ENCODE measurements at regions not wholly inside any gene's neighbourhood (a gene's known extent, or its start where the extent isn't known, plus 50 kb on each side); places are given as distances from the start of the nearest gene placed in this dataset.

DNA sequence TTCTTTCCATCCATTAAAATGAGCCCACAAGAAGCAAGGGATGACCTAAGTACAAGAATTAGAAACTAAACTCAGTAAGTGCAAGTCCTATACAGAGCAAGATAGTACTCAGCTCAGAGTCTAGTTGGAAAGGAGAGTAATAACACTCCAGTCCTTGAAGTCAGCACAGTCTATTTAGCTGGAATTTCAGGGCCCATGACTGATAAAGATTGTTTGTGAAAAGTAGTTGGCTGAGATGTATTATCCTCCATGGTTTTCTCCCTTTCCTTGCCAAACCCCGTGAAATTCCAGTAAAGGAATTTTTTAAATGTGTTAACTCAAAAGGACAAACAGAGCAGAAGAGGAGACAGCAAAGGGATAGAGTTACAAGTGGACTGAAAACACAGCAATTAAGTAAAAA lies 127.2 kb upstream of the STT3B start:
- DNase-seq = no peak

- DNase-seq = no peak
Observed at GRCh38 chr3:31406896-31407295, 125.8 kb upstream of the STT3B start.

DNA sequence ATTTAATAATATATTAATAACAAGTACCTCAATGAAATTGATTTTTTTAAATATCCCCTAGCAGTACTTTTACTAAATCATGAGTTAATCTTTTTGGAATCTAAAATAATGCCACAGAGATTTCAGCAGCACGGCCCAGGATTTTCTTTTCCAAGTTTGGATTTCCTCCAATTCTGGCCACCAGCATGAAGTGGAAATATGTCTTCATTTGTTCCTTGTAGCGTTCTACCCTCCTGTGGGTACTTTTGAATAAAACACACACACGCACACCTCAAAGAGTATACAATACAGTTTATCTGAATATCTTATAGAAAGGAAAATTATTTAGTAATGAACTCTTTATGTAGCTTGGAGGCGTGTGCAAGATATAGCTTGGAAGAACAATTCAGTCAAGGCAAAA lies 125.1 kb upstream of the STT3B start:
- DNase-seq = no peak

DNA sequence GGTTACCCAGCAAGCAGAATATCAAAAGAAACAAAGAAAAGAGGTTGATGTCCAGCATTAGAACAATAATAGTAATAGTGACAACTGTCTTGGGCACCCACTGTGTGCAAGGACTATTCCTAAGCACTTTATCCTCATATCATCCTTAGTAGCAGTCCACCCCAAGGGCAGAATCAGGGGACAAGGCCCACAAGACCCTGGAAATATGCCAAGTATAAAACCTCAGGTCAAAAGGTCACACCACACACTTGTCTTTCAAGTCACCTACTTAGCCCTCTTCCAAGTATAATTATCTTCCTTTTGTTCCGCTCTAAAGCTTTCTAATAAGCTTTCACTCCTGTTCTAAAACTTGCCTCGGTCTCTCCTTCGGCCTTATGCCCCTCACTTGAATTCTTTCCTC lies 124.0 kb upstream of the STT3B start:
- DNase-seq = no peak

DNA sequence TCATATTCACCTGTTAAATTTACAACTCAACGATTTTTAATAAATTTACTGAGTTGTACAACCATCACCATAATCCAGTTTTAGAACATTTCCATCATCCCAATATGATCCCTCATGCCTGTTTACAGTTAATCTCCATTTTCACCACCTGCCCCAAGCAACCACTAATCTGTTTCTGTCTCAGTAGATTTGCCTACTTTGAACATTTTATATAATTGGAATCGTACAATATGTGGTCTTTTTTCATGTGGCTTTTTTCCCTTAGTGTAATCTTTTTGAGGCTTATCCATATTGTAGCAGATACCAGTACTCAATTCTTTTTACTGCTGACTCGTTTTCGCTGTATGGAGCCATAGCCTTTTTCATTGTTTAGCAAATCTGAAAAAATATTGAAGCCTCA lies 123.3 kb upstream of the STT3B start:
- DNase-seq = no peak

DNA sequence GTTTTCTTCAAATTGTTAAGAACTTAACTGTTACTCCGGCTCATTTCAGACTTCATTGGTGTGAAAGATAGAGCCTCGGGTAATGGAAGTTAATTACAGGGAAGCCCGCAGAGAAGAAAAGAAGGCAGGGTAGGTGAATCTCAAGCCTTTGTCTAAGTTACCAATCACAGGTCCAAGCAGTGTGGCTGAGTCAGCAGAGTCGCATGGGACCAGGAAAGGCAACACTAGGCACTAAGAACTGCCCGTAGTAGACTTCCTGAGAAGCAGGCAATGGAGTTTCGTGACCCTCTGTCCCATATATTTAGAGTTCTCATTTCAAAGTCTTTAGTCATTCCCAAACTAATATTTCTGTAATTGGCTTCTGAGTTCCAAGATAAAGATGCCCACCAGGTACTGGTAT lies 122.9 kb upstream of the STT3B start:
- DNase-seq = no peak

GRCh38 chr3:31410411-31410810 lies 122.3 kb upstream of the STT3B start:
- no peak for DNase-seq

- DNase-seq = no peak
Observed at GRCh38 chr3:31412832-31413231, 119.9 kb upstream of the STT3B start.

- DNase-seq = no peak
Observed at GRCh38 chr3:31413515-31413914, 119.2 kb upstream of the STT3B start.

DNA sequence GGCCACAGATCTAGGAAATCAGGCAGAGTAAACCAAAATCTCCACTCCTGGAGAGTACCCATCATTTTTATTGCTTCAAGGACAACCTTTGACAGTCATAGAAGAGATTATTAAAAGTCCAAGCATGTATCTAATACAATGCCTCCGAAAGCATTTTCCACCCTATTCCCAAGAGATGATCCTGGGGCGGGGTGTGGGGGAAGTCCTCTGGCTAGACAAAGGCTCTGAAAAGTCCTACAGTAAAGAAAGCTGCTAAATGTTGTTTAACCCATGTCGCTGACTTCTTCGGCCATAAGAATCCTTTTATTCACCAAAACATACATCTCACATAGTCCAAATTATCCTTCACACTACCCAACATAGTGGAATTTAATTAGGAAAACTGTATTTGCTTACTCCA lies 115.7 kb upstream of the STT3B start:
- DNase-seq = no peak

DNA sequence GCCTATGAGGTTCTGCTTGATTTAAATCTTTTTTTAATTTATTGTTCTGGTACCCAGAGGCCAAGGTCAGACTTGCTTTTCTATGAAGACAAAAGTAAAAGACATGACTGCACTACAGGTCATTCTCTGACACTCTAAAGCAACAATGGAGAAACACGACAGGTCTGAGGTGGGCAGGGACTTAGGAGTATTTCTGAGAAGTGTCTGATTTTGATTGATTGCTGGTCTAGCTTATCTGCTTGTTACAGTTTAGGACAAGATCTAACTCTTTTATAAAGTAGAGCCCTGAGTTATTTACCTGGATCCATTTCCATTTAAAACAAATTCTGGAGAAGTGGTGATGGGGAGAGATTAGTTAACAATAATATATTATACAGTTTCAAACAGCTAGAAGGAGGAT lies 115.2 kb upstream of the STT3B start:
- no peak for DNase-seq

- DNase-seq = no peak
Observed at GRCh38 chr3:31420311-31420710, 112.4 kb upstream of the STT3B start.

GRCh38 chr3:31421314-31422048 lies 111.2 kb upstream of the STT3B start:
- peak in 1 of 2 donors; percentile 29 for DNase-seq

DNA sequence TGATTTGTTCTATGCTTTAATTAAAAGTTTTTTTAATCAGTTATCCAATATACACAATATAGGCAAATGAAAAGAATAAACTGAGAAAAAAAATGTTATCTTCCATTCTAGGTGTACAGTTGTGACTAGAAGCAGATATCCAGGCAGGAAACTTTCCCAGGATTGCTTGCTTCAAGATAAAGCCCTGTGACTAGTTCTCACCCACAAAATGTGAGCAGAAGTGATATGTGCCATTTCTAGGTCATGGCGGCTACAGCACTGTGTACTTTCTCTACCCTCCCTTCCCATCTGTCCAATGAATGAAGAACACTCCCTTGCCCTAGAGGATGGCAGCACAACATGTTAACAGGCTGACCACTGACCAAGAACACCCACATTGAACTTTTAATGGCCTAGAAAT lies 110.5 kb upstream of the STT3B start:
- DNase-seq = no peak

GRCh38 chr3:31423482-31423881 lies 109.2 kb upstream of the STT3B start:
- DNase-seq = no peak

DNA sequence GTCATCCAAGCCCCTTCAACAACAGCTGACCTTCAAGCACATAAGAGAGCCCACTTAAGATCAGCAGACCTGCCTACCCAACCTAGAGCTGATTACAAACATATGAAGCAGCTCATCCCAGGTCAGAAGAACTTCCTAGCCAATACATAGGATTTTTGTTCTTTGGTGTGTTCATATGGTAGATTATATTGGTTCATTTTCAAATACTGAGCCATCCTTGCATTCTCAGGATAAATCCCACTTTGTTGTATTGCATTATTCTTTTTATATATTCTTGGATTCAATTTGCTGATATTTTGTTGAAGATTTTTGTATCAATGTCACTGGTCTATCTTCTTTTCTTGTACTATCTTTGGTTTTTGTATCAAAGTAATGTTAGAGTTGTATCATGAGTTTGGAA lies 107.3 kb upstream of the STT3B start:
- DNase-seq = no peak

DNA sequence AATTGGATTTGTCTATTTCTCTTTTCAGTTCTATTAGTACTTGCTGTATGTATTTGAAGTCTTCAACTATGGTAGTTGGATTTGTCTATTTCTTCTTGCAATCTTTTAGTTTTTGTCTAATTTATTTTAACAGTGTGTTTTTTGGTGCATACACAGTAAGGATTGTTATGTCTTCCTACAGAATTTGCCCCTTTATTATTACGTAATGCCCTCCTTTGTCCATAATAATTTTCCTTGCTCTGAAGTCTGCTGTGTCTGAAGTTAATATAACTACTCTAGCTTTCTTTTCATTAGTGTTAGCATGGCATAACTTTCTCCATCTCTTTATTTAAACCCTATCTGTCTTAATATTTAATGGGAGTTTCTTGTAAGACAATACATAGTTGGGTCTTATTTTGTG lies 105.1 kb upstream of the STT3B start:
- DNase-seq = no peak

DNA sequence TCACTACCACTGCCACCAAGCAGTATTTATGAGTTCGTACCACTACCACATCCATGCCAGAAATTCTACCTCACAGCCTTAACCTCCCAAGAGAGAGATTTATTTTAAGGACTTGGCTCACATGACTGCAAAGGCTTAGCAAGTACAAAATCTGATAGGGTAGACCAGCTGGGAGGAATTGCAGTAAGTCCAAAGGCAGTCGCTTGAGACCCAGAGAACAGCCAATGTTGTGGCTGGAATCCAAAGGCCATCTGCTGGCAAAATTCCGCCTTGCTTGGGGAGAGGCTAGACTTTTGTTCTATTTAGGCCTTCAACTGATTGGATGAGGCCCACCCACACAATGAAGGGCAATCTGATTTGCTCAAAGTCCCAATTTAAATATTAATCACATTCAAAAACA lies 101.4 kb upstream of the STT3B start:
- DNase-seq = no peak

GRCh38 chr3:31432897-31433678 lies 99.6 kb upstream of the STT3B start:
- no peak for DNase-seq

DNA sequence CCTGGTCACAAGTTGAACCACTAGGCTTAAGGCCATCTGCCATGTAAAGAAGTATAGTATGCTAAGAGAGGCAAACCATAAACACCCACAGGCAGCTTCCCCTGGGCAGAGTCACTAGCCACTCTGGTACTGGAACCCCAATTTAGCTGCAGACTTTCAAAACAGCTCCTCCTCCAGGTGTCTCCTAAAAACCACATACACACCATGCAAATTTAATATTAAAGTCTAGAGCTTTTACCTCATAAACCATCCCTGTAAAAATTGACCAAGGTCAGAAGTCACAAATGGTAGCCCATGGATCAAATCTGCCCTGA lies 99.1 kb upstream of the STT3B start:
- DNase-seq = no peak

DNA sequence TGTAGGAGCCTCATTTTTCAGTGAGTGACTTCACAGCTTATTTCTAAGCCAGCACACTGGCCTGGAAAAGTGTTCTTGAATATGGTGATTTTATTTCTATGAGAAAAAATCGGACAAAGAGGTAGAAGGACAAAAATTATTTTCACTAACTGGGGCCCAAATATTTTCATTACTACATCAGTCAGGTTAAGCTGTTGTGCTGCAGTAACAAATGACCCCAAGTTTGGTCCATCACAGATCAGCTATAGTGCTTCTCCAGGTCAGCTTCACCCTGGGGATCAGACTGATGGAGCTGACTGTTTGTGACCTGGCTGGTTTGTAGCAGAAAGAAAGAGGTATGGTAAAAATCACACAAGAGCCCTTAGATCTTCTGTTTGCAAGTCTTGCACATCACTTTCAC lies 97.9 kb upstream of the STT3B start:
- no peak for DNase-seq

DNA sequence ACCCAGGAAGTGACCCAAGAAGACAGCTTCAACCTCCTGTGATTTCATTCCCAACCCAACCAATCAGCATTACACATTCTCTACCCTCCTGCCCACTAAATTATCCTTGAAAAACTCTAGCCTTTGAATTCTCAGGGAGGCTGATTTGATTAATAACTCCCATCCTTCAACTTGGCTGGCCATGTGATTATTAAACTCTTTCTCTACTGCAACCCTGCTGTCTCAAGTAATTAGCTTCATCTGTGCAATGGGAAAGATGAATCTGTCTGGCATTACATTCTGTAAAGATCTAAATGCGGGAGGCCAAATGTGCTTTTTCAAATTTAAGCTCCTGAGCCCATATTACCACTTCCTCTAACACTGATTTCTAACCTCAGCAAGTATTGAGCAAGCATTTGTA lies 95.9 kb upstream of the STT3B start:
- DNase-seq = no peak

- DNase-seq = no peak
Observed at GRCh38 chr3:31438742-31439141, 94.0 kb upstream of the STT3B start.

DNA sequence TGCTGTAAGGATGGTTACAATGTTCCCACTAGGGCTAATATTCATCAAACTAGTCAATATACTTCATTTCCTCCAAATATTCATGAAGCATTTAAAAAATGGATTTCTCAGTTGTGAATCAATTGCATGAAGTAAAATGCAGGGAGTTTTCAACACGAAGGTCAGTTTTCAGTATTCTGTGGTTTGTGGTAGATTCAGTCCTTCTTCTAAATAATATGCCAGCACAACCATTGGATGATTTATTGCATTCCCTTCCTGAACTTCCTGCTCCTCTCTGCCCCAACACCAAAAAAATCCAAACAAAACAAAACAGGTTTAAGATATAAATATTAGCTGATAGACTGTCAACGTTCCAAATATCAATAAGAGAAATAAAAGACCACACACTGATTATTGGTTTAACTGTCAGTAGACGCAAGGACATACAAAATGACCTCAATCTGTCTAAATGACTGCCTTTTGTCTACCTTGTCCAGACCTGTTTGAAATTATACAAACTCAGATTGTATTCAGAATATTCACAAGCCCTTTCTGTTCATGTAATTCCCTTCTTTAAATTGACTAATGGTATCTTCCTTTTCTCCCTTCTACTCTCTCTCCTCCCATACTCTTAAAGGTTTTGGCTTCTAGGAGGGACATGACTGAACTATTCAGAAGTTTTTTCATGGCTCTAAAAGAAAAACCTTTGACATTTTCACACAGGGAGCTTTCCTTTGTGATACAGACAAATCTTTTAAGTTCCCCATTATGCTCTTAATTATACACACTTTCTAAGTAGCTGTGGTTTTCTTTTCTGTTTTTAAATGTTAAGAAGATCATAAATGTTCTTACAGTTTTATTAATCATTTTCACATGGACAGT lies 92.6 kb upstream of the STT3B start:
- no peak for DNase-seq

Data from CD4-positive, alpha-beta T cell treated with Interleukin-4 for 1 hour (primary cell).